Naive thymus-derived CD4-positive, alpha-beta T cell (primary cell): ENCODE measurements at regions not wholly inside any gene's neighbourhood (a gene's known extent, or its start where the extent isn't known, plus 50 kb on each side); places are given as distances from the start of the nearest gene placed in this dataset.
"Not testable (repeated sequence)": the region's sequence is repeated elsewhere in the genome, so short reads cannot be mapped to it uniquely, and the experiment has no call there.

ENCODE experiments used
- ATAC-seq: fragments of 150-1000 bp; cut with Tn5 transposase; 2 replicates; pipeline ENCODE4 v1.10.0; 2021; ENCODE audit warnings: mild to moderate bottlenecking, moderate library complexity
- CTCF ChIA-PET: fragments of 350-600 bp; sonication (Branson Sonifier 250); formaldehyde crosslinking; loops from one replicate; lab custom pipeline; 2021; ENCODE audit warnings: antibody characterized with exemption; lab: Charles Lee
- POLR2A ChIA-PET: fragments of 350-600 bp; sonication (Branson Sonifier 250); formaldehyde crosslinking; loops from one replicate; lab custom pipeline; 2021; ENCODE audit warnings: antibody characterized with exemption, inconsistent platforms; lab: Charles Lee
- DNase-seq, 9 donors: peaks; one replicate each; pipeline versions ENCODE4 v3.0.0 to v3.0.0-alpha.2; 2020 to 2022; ENCODE audit warnings: mixed read lengths in 1 of 9
- H3K27ac ChIP-seq: one replicate; pipeline ENCODE4 v1.7.0; 2013; ENCODE audit warnings: mild to moderate bottlenecking, low read depth, low read length, moderate library complexity
- H3K27me3 ChIP-seq, 2 donors: one replicate each; pipeline ENCODE4 v1.7.0; 2013; ENCODE audit warnings: low read length in 2 of 2, mild to moderate bottlenecking in 2 of 2, moderate library complexity in 2 of 2; ENCODE audit not compliant: control insufficient read depth in 2 of 2, insufficient read depth in 2 of 2
- H3K36me3 ChIP-seq, 3 experiments: 1 replicate in 2 of 3; 2 replicates in 1 of 3; pipeline ENCODE4 v1.7.0; 2013; ENCODE audit warnings: low read length in 3 of 3, mild to moderate bottlenecking in 3 of 3, moderate library complexity in 1 of 3; ENCODE audit not compliant: insufficient read depth in 3 of 3, control insufficient read depth in 2 of 3
- H3K4me1 ChIP-seq, 2 donors: one replicate each; pipeline ENCODE4 v1.7.0; 2013; ENCODE audit warnings: low read length in 2 of 2, mild to moderate bottlenecking in 2 of 2, moderate library complexity in 1 of 2; ENCODE audit not compliant: control insufficient read depth in 2 of 2, insufficient read depth in 2 of 2
- H3K4me3 ChIP-seq: 2 replicates; pipeline ENCODE4 v1.7.0; 2013; ENCODE audit warnings: mild to moderate bottlenecking, low read length
- H3K9me3 ChIP-seq, 3 experiments: 1 replicate in 2 of 3; 2 replicates in 1 of 3; pipeline ENCODE4 v1.7.0; 2013; ENCODE audit warnings: low read length in 3 of 3; ENCODE audit not compliant: control insufficient read depth in 2 of 3
- H3K27ac Mint-ChIP-seq, 9 donors: one replicate each; pipeline ENCODE4 v1.8.0; 2020 to 2022; ENCODE audit warnings: mixed read lengths in 9 of 9, mild to moderate bottlenecking in 8 of 9, moderate library complexity in 5 of 9, inconsistent platforms in 2 of 9
- H3K27me3 Mint-ChIP-seq, 5 donors: one replicate each; pipeline ENCODE4 v1.8.0; 2021 to 2022; ENCODE audit warnings: mixed read lengths in 5 of 5, mild to moderate bottlenecking in 1 of 5
- H3K36me3 Mint-ChIP-seq, 5 donors: one replicate each; pipeline ENCODE4 v1.8.0; 2020 to 2022; ENCODE audit warnings: mixed read lengths in 5 of 5, mild to moderate bottlenecking in 3 of 5, inconsistent platforms in 1 of 5
- H3K4me1 Mint-ChIP-seq, 7 donors: one replicate each; pipeline ENCODE4 v1.8.0; 2020 to 2022; ENCODE audit warnings: mixed read lengths in 7 of 7, mild to moderate bottlenecking in 3 of 7, inconsistent platforms in 1 of 7
- H3K4me3 Mint-ChIP-seq, 10 donors: one replicate each; pipeline ENCODE4 v1.8.0; 2020 to 2022; ENCODE audit warnings: mild to moderate bottlenecking in 10 of 10, mixed read lengths in 10 of 10, moderate library complexity in 6 of 10, inconsistent platforms in 2 of 10
- H3K9me3 Mint-ChIP-seq, 11 donors: one replicate each; pipeline ENCODE4 v1.8.0; 2020 to 2022; ENCODE audit warnings: mixed read lengths in 11 of 11, mild to moderate bottlenecking in 4 of 11, inconsistent platforms in 1 of 11, moderate library complexity in 1 of 11
- intact Hi-C, 2 donors: fragments of 100-400 bp; cut with micrococcal nuclease; formaldehyde crosslinking; loops; one replicate each; pipeline ENCODE4 v1.15.1; 2023

DNA sequence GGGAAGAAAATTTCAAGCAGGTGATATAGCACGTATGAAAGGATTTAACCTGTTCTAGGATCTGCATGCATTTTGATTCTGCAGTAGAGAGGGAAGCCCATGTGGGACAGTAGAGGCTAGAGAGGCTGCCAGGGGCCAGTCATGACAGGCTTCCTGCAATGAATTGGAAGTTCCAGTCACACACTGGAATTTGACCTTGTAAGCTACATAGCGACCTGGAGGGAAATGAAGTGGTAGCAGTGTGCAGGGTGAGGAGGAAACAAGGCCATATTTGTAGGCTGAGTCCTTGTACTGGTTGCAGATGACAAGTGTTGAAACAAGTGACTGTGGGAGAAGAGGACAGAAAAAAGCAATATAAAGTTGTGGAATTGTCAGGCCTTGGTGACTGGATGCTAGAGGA is 58.6 kb upstream of the OLIG3 start:
- no peaks in the 10 kb centered on the region for H3K4me1 ChIP-seq
- peaks cover 0 to 23% (median 3%) of the 10 kb centered on the region in 11 donors for H3K9me3 Mint-ChIP-seq
- H3K4me3 Mint-ChIP-seq: no peak overlapping the region
- CTCF ChIA-PET: no interaction called here
- peaks cover 0 to 30% (median 0%) of the 10 kb centered on the region in 5 donors for H3K27me3 Mint-ChIP-seq
- no peaks in the 10 kb centered on the region for H3K9me3 ChIP-seq
- H3K36me3 ChIP-seq: no peaks in the 10 kb centered on the region
- peaks cover 0 to 17% (median 8%) of the 10 kb centered on the region in 7 donors for H3K4me1 Mint-ChIP-seq
- H3K36me3 Mint-ChIP-seq: peaks cover 0 to 13% (median 6%) of the 10 kb centered on the region in 5 donors
- DNase-seq (no peak), ATAC-seq (no peak)
- H3K27ac ChIP-seq: no peak overlapping the region
- no peaks in the 10 kb centered on the region for H3K27me3 ChIP-seq
- POLR2A ChIA-PET: interaction anchor here (1.4 kb wide), 1 partner anchor 16 kb away, joined by 3 read pairs; no protein-coding TSS in a partner anchor
- no peak overlapping the region for H3K4me3 ChIP-seq
- intact Hi-C loops: no loop called here
- no peak overlapping the region for H3K27ac Mint-ChIP-seq

DNA sequence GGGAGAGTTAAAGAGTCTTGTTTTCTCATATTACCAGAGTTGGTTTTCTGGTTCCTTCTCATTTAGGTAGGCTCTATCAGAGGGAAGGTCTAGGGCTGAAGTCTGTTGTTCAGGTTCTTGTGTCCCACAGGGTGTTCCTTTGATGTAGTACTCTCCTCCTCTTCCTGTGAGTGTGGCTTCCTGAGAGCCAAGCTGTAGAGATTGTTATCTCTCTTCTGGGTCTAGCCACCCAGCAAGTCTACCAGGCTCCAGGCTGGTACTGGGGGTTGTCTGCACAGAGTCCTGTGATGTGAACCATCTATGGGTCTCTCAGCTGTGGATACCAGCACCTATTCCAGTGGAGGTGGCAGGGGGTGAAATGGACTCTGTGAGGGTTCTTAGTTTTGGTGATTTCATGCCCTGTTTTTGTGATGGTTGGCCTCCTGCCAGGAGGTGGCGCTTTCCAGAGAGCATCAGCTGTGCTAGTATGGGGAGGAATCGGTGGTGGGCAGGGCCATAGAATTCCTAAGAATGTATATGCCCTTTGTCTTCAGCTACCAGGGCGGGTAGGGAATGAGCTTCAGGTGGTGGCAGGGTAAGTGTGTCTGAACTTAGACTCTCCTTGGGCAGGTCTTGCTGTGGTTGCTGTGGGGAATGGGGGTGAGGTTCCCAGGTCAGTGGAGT is 65.5 kb upstream of the OLIG3 start:
- Mint-ChIP-seq H3K36me3 (peaks cover 6 to 29% (median 17%) of the 10 kb centered on the region in 5 donors), H3K4me3 (peak overlapping the region; percentile 57 to 82 (median 78)), H3K27ac (peak overlapping the region; percentile 39 to 93 (median 80)), H3K9me3 (peaks cover 0 to 55% (median 18%) of the 10 kb centered on the region in 11 donors), H3K27me3 (peaks cover 0 to 25% (median 0%) of the 10 kb centered on the region in 5 donors), H3K4me1 (peaks cover 24 to 55% (median 40%) of the 10 kb centered on the region in 7 donors)
- POLR2A ChIA-PET: interaction anchor here (0.6 to 4.6 kb wide), 11 partner anchors 9 to 349 kb away, joined by 3 to 43 read pairs (median 3); partner anchors contain the start of gene OLIG3
- ATAC-seq (peak; percentile 78), DNase-seq (peak in 7 of 9 donors; percentile 44 to 75 (median 61))
- intact Hi-C loops: loop anchor here in 1 of 2 donors (1.0 to 2.0 kb wide), 5 partner anchors 13 to 65 kb away; partner anchors contain the start of gene OLIG3
- peak overlapping the region; percentile 25 for H3K4me3 ChIP-seq
- H3K4me1 ChIP-seq: peaks cover 26 to 29% of the 10 kb centered on the region in 2 donors
- CTCF ChIA-PET: interaction anchor here (0.8 to 2.0 kb wide), 9 partner anchors 8 to 29 kb away, joined by 3 to 9 read pairs (median 4); no protein-coding TSS in a partner anchor
- not testable (repeated sequence) for H3K36me3 ChIP-seq, H3K27ac ChIP-seq, H3K27me3 ChIP-seq, H3K9me3 ChIP-seq

DNA sequence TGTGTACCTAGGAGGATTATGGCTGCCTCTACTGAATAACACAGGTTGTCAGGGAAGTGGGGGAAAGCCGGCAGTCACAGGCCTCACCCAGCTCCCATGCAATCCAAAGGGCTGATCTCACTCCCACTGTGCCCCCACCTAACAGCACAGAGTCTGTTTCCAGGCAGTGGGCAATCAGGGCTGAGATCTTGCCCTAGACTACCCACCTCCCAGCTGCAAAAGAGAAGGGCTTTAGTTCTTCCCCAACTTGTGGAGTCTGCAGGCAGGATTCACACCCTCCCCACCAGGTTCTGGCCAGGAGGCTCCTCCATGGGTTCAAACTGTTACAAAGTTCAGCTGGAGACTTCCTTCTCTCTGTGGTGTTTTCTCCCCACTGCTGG is 66.0 kb upstream of the OLIG3 start:
- H3K4me1 Mint-ChIP-seq: peaks cover 24 to 55% (median 40%) of the 10 kb centered on the region in 7 donors
- POLR2A ChIA-PET: interaction anchor here (0.6 to 4.6 kb wide), 10 partner anchors 9 to 350 kb away, joined by 3 to 43 read pairs (median 4); partner anchors contain the start of gene OLIG3
- peaks cover 6 to 27% (median 17%) of the 10 kb centered on the region in 5 donors for H3K36me3 Mint-ChIP-seq

DNA sequence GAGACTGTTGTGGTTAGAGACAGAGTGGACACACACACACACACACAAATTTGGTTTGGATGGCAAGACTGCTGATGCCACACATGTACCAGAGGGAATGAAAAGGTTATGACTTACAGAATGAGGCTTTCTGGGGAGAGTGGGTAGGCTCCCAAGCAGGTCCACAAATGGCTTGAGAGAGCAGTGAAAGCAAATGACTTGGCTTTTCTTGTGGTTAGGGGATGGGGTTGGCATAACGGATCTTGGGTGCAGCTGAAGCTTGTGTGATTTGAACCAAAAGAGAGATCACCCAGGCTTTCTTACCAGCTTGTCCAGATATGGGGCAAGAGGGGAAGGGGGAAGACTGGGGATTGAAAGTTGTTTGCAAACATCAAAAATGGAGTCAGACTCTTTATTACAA is 73.9 kb upstream of the OLIG3 start:
- peaks cover 0 to 11% (median 2%) of the 10 kb centered on the region in 11 donors for H3K9me3 Mint-ChIP-seq
- DNase-seq (no peak), ATAC-seq (no peak)
- Histone ChIP-seq H3K4me3 (no peak overlapping the region), H3K9me3 (no peaks in the 10 kb centered on the region), H3K27ac (no peak overlapping the region), H3K27me3 (no peaks in the 10 kb centered on the region), H3K36me3 (no peaks in the 10 kb centered on the region), H3K4me1 (no peaks in the 10 kb centered on the region)
- H3K27me3 Mint-ChIP-seq: peaks cover 0 to 60% (median 8%) of the 10 kb centered on the region in 5 donors
- peaks cover 0 to 3% (median 0%) of the 10 kb centered on the region in 5 donors for H3K36me3 Mint-ChIP-seq
- intact Hi-C loops: no loop called here
- ChIA-PET POLR2A (interaction anchor here (0.6 to 1.5 kb wide), 2 partner anchors 9 to 1630 kb away, joined by 3 to 4 read pairs; no protein-coding TSS in a partner anchor), CTCF (interaction anchor here (0.7 to 1.2 kb wide), 2 partner anchors 17 to 1545 kb away, joined by 3 read pairs; no protein-coding TSS in a partner anchor)
- peak overlapping the region in 1 of 9 donors; percentile 38 for H3K27ac Mint-ChIP-seq
- H3K4me1 Mint-ChIP-seq: peaks cover 0 to 10% (median 4%) of the 10 kb centered on the region in 7 donors
- H3K4me3 Mint-ChIP-seq: no peak overlapping the region

More for the DNA sequence above, 66.0 kb upstream of the OLIG3 start:
- H3K4me3 ChIP-seq: peak overlapping the region; percentile 25
- CTCF ChIA-PET: interaction anchor here (1.0 to 2.0 kb wide), 8 partner anchors 8 to 29 kb away, joined by 3 to 9 read pairs (median 4); no protein-coding TSS in a partner anchor
- no peaks in the 10 kb centered on the region for H3K36me3 ChIP-seq
- peak overlapping the region; percentile 39 to 93 (median 80) for H3K27ac Mint-ChIP-seq
- no peaks in the 10 kb centered on the region for H3K9me3 ChIP-seq
- no peaks in the 10 kb centered on the region for H3K27me3 ChIP-seq
- intact Hi-C loops: no loop called here
- DNase-seq (no peak), ATAC-seq (no peak)
- peaks cover 0 to 24% (median 0%) of the 10 kb centered on the region in 5 donors for H3K27me3 Mint-ChIP-seq
- peak overlapping the region; percentile 57 to 82 (median 78) for H3K4me3 Mint-ChIP-seq
- H3K9me3 Mint-ChIP-seq: peaks cover 0 to 52% (median 17%) of the 10 kb centered on the region in 11 donors
- H3K27ac ChIP-seq: no peak overlapping the region
- H3K4me1 ChIP-seq: peaks cover 26 to 29% of the 10 kb centered on the region in 2 donors

DNA sequence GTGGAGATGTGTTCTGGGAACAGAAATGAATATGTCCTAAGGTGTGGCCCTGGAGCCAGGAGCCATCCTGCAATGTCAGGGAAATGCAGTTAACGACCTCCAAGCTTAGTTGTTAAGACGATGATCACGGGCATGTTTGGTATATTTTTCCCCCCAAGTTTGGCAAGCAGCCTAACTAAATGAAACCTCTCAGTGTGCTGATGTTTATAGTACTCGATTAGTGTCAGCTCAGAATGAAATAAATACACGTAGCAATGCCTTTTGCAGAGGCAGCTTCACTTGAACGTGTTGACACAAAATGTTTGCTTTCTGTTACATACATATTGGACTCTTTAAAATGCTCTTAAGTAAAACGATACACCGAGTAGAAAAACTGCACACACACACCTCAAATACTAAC is 76.2 kb upstream of the OLIG3 start:
- no peak overlapping the region for H3K27ac Mint-ChIP-seq
- H3K27me3 Mint-ChIP-seq: peaks cover 0 to 72% (median 15%) of the 10 kb centered on the region in 5 donors
- Histone ChIP-seq H3K4me3 (no peak overlapping the region), H3K9me3 (no peaks in the 10 kb centered on the region), H3K36me3 (no peaks in the 10 kb centered on the region), H3K27ac (no peak overlapping the region), H3K4me1 (no peaks in the 10 kb centered on the region), H3K27me3 (no peaks in the 10 kb centered on the region)
- ChIA-PET POLR2A (interaction anchor here (0.6 to 1.3 kb wide), 5 partner anchors 9 to 164 kb away, joined by 3 to 7 read pairs (median 4); no protein-coding TSS in a partner anchor), CTCF (interaction anchor here (1.0 to 1.5 kb wide), 12 partner anchors 10 to 228 kb away, joined by 3 to 5 read pairs (median 3); no protein-coding TSS in a partner anchor)
- H3K36me3 Mint-ChIP-seq: no peaks in the 10 kb centered on the region
- peaks cover 0 to 10% (median 5%) of the 10 kb centered on the region in 7 donors for H3K4me1 Mint-ChIP-seq
- no peak for ATAC-seq
- peaks cover 0 to 4% (median 0%) of the 10 kb centered on the region in 11 donors for H3K9me3 Mint-ChIP-seq
- intact Hi-C loops: loop anchor here in 1 of 2 donors (5.0 kb wide), 3 partner anchors 33 to 153 kb away; no protein-coding TSS in a partner anchor
- H3K4me3 Mint-ChIP-seq: no peak overlapping the region
- no peak for DNase-seq

DNA sequence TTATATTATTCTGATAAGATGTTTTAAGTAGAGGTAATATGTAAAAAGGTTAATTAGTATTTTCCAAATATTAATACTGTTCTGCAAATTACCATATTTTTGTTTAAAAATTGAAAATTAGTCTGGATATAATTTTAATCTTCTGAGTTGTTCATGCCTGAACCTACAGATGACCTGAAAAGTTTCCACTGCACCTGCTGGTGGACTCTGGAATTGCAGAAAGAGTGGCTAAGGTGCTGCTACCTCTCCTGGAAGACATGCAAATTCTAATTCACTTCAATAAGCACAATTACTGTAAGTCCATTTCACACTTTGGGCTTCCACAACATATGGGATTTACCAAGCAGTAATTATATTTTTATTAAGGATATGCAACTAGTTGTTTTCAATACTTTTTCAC is 77.7 kb upstream of the OLIG3 start:
- peaks cover 0 to 10% (median 5%) of the 10 kb centered on the region in 7 donors for H3K4me1 Mint-ChIP-seq
- peaks cover 0 to 65% (median 12%) of the 10 kb centered on the region in 5 donors for H3K27me3 Mint-ChIP-seq
- Histone ChIP-seq H3K27ac (no peak overlapping the region), H3K36me3 (no peaks in the 10 kb centered on the region), H3K4me3 (no peak overlapping the region), H3K4me1 (no peaks in the 10 kb centered on the region), H3K27me3 (no peaks in the 10 kb centered on the region), H3K9me3 (no peaks in the 10 kb centered on the region)
- peak; percentile 16 to 59 (median 38) for DNase-seq
- ChIA-PET POLR2A (interaction anchor here (0.9 kb wide), 1 partner anchor 12 kb away, joined by 5 read pairs; no protein-coding TSS in a partner anchor), CTCF (no interaction called here)
- no peak overlapping the region for H3K4me3 Mint-ChIP-seq
- peaks cover 0 to 4% (median 0%) of the 10 kb centered on the region in 11 donors for H3K9me3 Mint-ChIP-seq
- no peak overlapping the region for H3K27ac Mint-ChIP-seq
- intact Hi-C loops: loop anchor here in 1 of 2 donors (1.0 to 5.0 kb wide), 6 partner anchors 13 to 155 kb away; no protein-coding TSS in a partner anchor
- no peaks in the 10 kb centered on the region for H3K36me3 Mint-ChIP-seq
- ATAC-seq: peak; percentile 70
